GM12891 (cell line): ENCODE measurements at regions not wholly inside any gene's neighbourhood (a gene's known extent, or its start where the extent isn't known, plus 50 kb on each side); places are given as distances from the start of the nearest gene placed in this dataset.

ENCODE experiments used
- POLR2A ChIP-seq: IDR thresholded peaks from 2 replicates; pipeline ENCODE4 v1.6.1; 2011; ENCODE audit warnings: low read depth, low read length, control low read depth
- POLR2AphosphoS5 ChIP-seq: IDR thresholded peaks from 2 replicates; pipeline ENCODE4 v1.6.1; 2011; ENCODE audit warnings: low read depth, low read length, control low read depth
- TAF1 ChIP-seq: IDR thresholded peaks from 2 replicates; pipeline ENCODE4 v1.6.1; 2011; ENCODE audit warnings: low read depth, low read length, control low read depth

DNA sequence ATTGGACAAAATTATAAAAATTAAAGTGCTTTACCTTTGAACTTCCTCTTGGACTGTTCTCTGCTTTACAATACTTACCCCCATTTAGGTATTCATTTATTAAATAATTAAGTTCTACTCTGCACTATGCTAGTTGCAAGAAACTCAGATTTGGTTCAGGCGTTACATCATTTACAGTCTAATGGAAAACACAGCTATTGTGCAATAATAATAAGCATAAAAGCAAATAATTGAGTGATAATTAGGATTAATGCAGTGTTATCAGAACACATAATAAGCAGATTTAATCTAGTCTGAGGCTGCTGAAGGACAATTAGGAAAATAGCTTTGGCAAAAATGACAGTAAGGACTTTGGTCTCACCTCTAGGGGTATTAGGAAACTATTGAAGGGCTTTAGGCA, 493.2 kb upstream of the ADARB2 start:
- TF ChIP-seq TAF1 (no peak), POLR2AphosphoS5 (no peak), POLR2A (no peak)
